ENCODE measurements at regions not wholly inside any gene's neighbourhood (a gene's known extent, or its start where the extent isn't known, plus 50 kb on each side); places are given as distances from the start of the nearest gene placed in this dataset.

GRCh38 chr4:104890598-104891275 is 255.9 kb upstream of the TET2 start:
- no peak for DNase-seq (ENCODE audit: low read depth, low spot score)

- DNase-seq (ENCODE audit: low read depth, low spot score) = no peak
Observed at GRCh38 chr4:104896660-104897645, 249.7 kb upstream of the TET2 start.

DNA sequence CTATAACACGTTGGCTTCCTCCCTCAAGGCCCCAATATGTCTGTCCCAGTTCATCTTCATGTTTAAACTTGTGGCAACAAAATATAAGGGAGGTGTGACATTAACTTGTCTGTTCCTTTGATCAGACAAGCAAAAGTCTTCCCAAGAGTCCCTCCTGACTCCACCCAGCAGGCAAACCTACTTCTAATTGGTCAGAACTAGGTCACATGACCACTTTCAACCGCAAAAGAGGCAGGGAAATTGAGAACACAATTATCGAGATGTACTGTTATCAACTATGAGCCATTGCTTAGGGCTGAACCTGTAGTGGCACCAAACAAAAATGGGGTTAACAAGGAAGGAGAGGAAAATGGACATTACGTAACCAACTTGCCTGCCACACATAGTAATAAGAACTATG is 246.8 kb upstream of the TET2 start:
- no peak for DNase-seq (ENCODE audit: low read depth, low spot score)

DNA sequence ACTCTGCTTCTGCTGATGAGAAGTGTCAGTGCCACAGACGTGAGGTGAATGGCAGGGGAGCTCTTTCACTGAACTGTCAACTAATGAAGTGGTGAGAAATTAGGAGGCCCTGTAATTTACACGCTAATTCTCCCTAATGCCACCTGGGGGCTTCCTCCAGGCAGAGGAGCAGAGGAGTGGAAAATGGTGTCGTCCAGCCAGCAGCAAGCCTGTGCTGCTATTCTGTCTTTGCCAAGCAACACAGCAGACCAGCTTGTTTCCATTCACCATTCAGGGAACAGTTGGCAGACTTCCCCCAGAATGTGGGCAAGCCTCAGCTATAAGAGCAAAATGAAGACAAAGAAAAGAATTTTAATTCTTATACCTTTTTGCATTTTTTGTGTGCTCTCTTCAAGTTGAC is 245.2 kb upstream of the TET2 start:
- DNase-seq (ENCODE audit: low read depth, low spot score) = no peak

DNA sequence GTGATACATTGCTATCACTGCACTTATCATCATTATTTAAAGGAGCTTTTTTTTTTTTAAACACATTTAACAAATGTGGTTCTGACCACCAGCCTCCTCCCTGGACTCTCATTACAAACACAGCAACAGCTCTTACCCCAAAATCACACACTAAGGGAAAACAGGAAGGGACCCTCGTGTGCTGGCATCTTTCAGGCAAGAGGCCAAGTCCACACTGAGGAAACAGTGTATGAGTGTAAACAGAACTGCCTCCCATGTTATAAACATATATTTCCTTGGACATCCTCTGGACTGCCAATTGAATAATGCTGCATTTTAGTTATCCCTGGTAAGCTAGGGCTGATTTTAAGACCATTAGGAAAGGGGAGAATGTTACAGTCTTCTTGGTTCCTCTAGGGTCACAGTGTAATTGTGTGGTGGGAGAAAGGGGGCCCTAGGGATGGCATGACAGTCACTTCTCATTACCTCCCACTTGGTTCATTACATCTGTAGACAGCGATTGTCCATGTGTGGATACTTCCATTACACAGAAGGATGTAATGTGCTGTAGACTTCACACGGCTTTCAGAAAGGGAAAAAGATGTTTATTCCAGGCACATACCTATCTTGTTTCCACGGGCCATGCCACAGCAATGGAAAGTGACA is 244.6 kb upstream of the TET2 start:
- no peak for DNase-seq (ENCODE audit: low read depth, low spot score)

GRCh38 chr4:104905065-104905464 is 241.6 kb upstream of the TET2 start:
- DNase-seq (ENCODE audit: low read depth, low spot score) = no peak

GRCh38 chr4:104905546-104905945 is 241.1 kb upstream of the TET2 start:
- DNase-seq (ENCODE audit: low read depth, low spot score) = no peak

DNA sequence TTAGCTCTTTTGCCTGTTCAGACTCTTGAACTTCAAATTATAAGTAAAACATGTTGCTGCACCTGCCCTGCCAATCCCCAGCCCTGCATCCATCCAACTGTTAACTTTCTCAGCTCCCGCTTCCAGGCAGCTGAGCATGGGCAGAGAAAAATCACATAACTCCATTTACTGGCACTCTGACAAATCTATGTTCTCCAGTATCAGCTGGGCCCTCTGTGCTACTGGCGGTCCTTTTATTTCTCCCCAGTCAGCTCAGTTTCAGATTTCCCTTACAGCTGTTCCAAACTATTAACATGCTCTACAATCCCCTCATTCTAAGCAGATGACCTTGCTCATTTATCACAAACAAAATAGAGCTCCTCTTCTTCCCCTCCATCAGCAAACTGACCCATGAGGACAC is 240.4 kb upstream of the TET2 start:
- DNase-seq (ENCODE audit: low read depth, low spot score) = no peak

DNA sequence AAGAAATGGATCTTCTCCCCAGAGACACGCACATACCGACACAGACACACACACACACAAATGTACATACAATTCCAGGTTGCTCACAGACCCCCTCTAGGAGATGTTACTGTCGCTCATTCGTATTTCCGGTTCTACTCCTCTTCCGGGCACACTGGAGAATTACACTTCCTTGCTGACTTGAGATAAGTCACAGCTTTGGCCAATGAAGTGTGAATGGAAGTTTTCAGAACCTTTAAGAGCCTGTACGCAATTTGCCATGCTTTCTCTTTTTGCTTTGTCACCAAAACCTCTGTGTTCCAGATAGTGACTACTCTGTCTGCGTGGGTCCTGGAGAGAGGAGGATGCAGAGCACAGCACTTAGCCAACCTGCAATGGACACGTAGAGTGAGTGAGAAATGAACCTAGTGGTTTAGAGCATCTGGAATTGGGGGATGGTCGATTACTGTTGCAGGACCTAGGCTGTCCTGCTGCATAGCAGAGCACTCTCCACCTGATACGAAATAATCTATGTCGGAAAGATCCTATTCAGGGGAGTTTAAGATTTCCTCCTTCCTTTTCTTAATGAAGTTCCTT is 239.5 kb upstream of the TET2 start:
- no peak for DNase-seq (ENCODE audit: low read depth, low spot score)

DNA sequence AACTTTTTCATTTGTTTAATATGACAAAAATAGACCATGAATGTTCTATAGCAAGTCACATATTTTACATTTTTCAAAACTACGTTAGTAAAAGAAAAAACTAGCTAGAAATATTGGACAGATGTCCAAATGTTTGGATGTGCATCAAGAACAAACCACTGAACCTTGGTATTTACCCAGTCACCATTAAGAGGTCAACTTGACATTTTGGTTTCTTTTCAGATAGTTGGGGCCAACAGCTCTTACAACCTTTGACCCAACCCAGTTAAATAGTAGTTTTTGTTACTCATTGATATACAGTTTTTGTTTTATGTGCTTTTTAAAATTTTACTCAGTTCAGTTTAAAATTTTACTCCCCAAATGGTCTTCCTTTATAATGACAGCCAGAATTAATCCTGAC is 238.7 kb upstream of the TET2 start:
- no peak for DNase-seq (ENCODE audit: low read depth, low spot score)

DNA sequence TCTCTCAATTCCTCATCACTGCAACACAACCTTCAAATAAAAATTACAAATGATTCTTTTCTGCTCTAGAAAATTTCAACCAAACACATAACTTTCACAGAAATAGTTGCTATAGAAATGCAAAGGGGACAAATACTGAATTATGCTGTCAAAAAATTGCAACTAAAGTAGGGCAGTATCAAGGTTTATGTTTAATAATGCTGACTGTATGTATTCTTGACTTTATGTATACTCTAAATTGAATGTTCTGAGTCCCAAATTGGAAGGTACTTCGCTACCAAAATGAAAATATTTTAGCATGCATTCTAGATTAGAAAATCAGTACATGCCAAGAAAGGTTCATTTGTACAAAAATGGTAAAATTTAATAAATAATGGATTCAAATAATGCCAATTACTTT is 237.3 kb upstream of the TET2 start:
- DNase-seq (ENCODE audit: low read depth, low spot score) = no peak

GRCh38 chr4:104912518-104912917 is 234.2 kb upstream of the TET2 start:
- no peak for DNase-seq (ENCODE audit: low read depth, low spot score)

DNA sequence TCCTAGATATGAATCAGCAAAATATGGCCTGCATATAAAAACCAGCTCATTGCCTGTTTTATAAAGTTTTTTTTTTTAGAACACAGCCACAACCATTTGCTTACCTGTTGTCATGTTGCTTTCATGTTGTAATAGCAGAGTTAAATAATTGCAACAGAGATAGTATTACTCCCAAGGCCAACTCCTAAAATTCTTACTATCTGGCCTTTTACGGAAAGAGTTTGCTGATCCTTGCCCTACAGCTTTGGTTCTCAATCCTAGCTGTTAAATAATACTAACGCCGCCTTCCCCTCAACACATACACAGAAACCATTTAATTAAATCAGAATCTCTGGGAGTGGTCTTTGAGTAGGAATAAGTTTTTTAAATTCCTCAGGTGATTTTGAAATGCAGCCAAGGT is 231.3 kb upstream of the TET2 start:
- no peak for DNase-seq (ENCODE audit: low read depth, low spot score)

DNA sequence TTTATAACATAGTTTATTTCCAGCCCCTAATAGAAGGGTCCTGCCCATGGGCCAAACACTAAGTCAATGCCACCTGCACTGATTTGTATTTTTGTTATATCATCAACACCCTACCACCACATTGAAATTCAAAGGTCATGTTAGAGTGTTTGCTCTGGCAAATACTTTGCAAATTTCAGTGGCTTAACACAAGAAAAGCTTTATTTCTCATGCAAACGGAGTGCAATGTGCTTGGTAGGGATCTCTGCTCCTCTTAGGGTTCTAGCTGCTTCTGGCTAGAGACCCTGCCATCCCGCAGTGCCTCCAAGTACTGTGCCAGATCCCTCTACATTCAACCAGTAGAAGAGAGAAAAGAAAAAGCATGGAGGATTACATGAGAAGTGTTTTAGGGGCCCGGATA is 230.8 kb upstream of the TET2 start:
- DNase-seq (ENCODE audit: low read depth, low spot score) = no peak

GRCh38 chr4:104919406-104919805 is 227.3 kb upstream of the TET2 start:
- DNase-seq (ENCODE audit: low read depth, low spot score) = no peak

GRCh38 chr4:104930298-104930697 is 216.4 kb upstream of the TET2 start:
- no peak for DNase-seq (ENCODE audit: low read depth, low spot score)

GRCh38 chr4:104930745-104931736 is 215.6 kb upstream of the TET2 start:
- peak; percentile 7 for DNase-seq (ENCODE audit: low read depth, low spot score)

GRCh38 chr4:104938624-104939023 is 208.1 kb upstream of the TET2 start:
- no peak for DNase-seq (ENCODE audit: low read depth, low spot score)

DNA sequence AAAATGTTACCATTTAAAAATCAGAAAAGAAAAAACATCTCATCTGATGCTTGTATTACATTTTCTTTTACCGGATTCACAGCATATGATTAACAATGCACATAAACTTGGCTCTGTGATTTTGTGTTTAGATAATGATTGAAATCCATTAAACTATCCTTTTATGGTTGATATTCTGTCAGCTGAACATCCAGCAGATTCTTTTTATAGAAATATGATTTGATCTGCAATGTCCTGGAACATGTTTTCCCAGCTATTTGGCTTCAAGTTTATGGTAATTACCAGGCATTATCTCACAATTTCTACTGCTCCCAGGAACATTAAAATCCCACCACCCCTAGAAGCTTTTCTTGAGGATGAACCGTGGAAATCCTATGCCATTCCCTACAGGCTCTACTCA is 205.7 kb upstream of the TET2 start:
- no peak for DNase-seq (ENCODE audit: low read depth, low spot score)

GRCh38 chr4:104941661-104942062 is 205.0 kb upstream of the TET2 start:
- no peak for DNase-seq (ENCODE audit: low read depth, low spot score)
